MCF 10A (cell line): ENCODE measurements at regions not wholly inside any gene's neighbourhood (a gene's known extent, or its start where the extent isn't known, plus 50 kb on each side); places are given as distances from the start of the nearest gene placed in this dataset.

Experiments used
- BruUV-seq: library from RNA; stranded (reverse); fragments of 400-500 nt; replicated peaks from 2 replicates; lab custom pipeline; 2021; lab: Mats Ljungman, UMichigan
- CTCF ChIA-PET: fragments of 300-600 bp; sonication (Branson Sonifier 250); formaldehyde crosslinking; extraction: SDS; loops from one replicate; lab custom pipeline; 2021; ENCODE audit warnings: antibody characterized with exemption, inconsistent platforms; lab: Yijun Ruan, JAX
- POLR2A ChIA-PET: fragments of 300-600, 350-650 bp; sonication (Branson Sonifier 250); formaldehyde crosslinking; extraction: SDS; loops from one replicate; lab custom pipeline; 2020; ENCODE audit warnings: antibody characterized with exemption, inconsistent platforms; lab: Yijun Ruan, JAX
- DNase-seq: peaks from one replicate; pipeline ENCODE4 v3.0.0-alpha.2; 2018; ENCODE audit not compliant: unreplicated experiment
- H3K27ac Mint-ChIP-seq: one replicate; pipeline ENCODE4 v1.8.0; 2022; ENCODE audit warnings: mild to moderate bottlenecking, low read depth, mixed read lengths; ENCODE audit not compliant: unreplicated experiment
- H3K27me3 Mint-ChIP-seq: one replicate; pipeline ENCODE4 v1.8.0; 2022; ENCODE audit warnings: mixed read lengths; ENCODE audit not compliant: insufficient read depth, unreplicated experiment
- H3K36me3 Mint-ChIP-seq: one replicate; pipeline ENCODE4 v1.8.0; 2022; ENCODE audit warnings: mild to moderate bottlenecking, moderate library complexity, mixed read lengths; ENCODE audit not compliant: insufficient read depth, unreplicated experiment
- H3K4me1 Mint-ChIP-seq: one replicate; pipeline ENCODE4 v1.8.0; 2022; ENCODE audit warnings: mixed read lengths; ENCODE audit not compliant: insufficient read depth, unreplicated experiment
- H3K4me3 Mint-ChIP-seq: one replicate; pipeline ENCODE4 v1.8.0; 2022; ENCODE audit warnings: mild to moderate bottlenecking, moderate library complexity, mixed read lengths; ENCODE audit not compliant: unreplicated experiment
- H3K9me3 Mint-ChIP-seq: one replicate; pipeline ENCODE4 v1.8.0; 2022; ENCODE audit warnings: mixed read lengths; ENCODE audit not compliant: unreplicated experiment
- CTCF ChIP-seq: fragments of 200-600 bp; IDR thresholded peaks from one replicate; pipeline ENCODE4 v1.8.0; 2022; ENCODE audit warnings: antibody characterized with exemption, mild to moderate bottlenecking; ENCODE audit not compliant: unreplicated experiment
- intact Hi-C: fragments of 100-400 bp; cut with micrococcal nuclease; formaldehyde crosslinking; loops from 2 replicates; pipeline ENCODE4 v1.14.1; 2022

- intact Hi-C loops, result no loop called here
These were observed 65.9 kb downstream of the DLL1 start for GRCh38 chr6:170224694-170225660.

GRCh38 chr6:170223718-170224693 is 66.9 kb downstream of the DLL1 start:
- no peak for TF ChIP-seq CTCF
- H3K9me3 Mint-ChIP-seq, result no peaks in the 10 kb centered on the region
- peaks cover 51% of the 10 kb centered on the region for H3K4me1 Mint-ChIP-seq
- H3K36me3 Mint-ChIP-seq, result no peaks in the 10 kb centered on the region
- no peak for DNase-seq
- H3K27me3 Mint-ChIP-seq, result no peaks in the 10 kb centered on the region
- BruUV-seq, result no TSS peak
- CTCF ChIA-PET, result interaction anchor here (0.6 to 1.0 kb wide), 2 partner anchors 43 to 1280 kb away, joined by 3 to 4 read pairs; no protein-coding TSS in a partner anchor
- intact Hi-C loops, result no loop called here
- peak overlapping the region; percentile 81 for H3K27ac Mint-ChIP-seq
- POLR2A ChIA-PET, result interaction anchor here (0.7 to 5.0 kb wide), 6 partner anchors 27 to 380 kb away, joined by 4 to 43 read pairs (median 6); no protein-coding TSS in a partner anchor
- peak overlapping the region; percentile 60 for H3K4me3 Mint-ChIP-seq

More at GRCh38 chr6:170224694-170225660, 65.9 kb downstream of the DLL1 start:
- peak overlapping the region; percentile 81 for H3K27ac Mint-ChIP-seq
- H3K9me3 Mint-ChIP-seq, result no peaks in the 10 kb centered on the region
- H3K36me3 Mint-ChIP-seq, result no peaks in the 10 kb centered on the region
- BruUV-seq, result no TSS peak
- ChIA-PET POLR2A (interaction anchor here (0.6 to 5.0 kb wide), 21 partner anchors 11 to 501 kb away, joined by 3 to 43 read pairs (median 4); no protein-coding TSS in a partner anchor), CTCF (interaction anchor here (0.6 to 1.0 kb wide), 4 partner anchors 39 to 1488 kb away, joined by 3 to 4 read pairs (median 3); no protein-coding TSS in a partner anchor)
- peak overlapping the region; percentile 60 for H3K4me3 Mint-ChIP-seq
- no peaks in the 10 kb centered on the region for H3K27me3 Mint-ChIP-seq
- no peak for TF ChIP-seq CTCF
- DNase-seq, result peak; percentile 94
- peaks cover 51% of the 10 kb centered on the region for H3K4me1 Mint-ChIP-seq

GRCh38 chr6:170222498-170223471 is 68.1 kb downstream of the DLL1 start:
- H3K4me1 Mint-ChIP-seq, result peaks cover 46% of the 10 kb centered on the region
- intact Hi-C loops, result no loop called here
- peak overlapping the region; percentile 81 for H3K27ac Mint-ChIP-seq

More at GRCh38 chr6:170222498-170223471, 68.1 kb downstream of the DLL1 start:
- POLR2A ChIA-PET, result interaction anchor here (0.6 to 5.0 kb wide), 3 partner anchors 43 to 1329 kb away, joined by 3 to 43 read pairs (median 3); no protein-coding TSS in a partner anchor
- no peaks in the 10 kb centered on the region for H3K36me3 Mint-ChIP-seq
- CTCF ChIA-PET, result interaction anchor here (0.6 kb wide), 1 partner anchor 1279 kb away, joined by 3 read pairs; no protein-coding TSS in a partner anchor
- H3K9me3 Mint-ChIP-seq, result no peaks in the 10 kb centered on the region
- TF ChIP-seq CTCF, result no peak
- DNase-seq, result peak; percentile 38
- BruUV-seq, result no TSS peak
- peak overlapping the region; percentile 44 for H3K4me3 Mint-ChIP-seq
- no peaks in the 10 kb centered on the region for H3K27me3 Mint-ChIP-seq
